ENCODE measurements at regions not wholly inside any gene's neighbourhood (a gene's known extent, or its start where the extent isn't known, plus 50 kb on each side); places are given as distances from the start of the nearest gene placed in this dataset.

DNA sequence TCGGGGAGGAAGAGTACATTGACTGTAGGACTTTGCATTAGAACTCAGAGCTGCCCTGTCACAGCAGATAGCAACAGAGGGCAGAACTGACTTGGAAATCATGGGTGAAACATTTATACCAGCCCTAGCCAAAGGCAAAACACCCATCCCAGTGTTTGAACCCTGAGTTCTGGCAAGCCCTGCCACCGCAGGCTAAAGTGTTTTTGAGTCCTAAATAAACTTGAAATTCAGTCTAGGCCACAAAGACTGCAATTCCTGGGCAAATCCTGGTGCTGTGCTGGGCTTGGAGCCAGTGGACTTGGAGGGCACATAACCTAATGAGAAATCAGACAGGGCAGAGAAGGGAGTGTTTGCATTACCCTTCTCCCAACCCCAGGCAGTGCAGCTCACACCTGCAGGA lies 1015.7 kb downstream of the FSTL5 start:
- H3K9me3 ChIP-seq (ENCODE audit: control insufficient read depth in 2 of 3, insufficient read depth in 1 of 3, low read length in 3 of 3), result no peaks in the 10 kb centered on the region
- H3K4me3 ChIP-seq (ENCODE audit: low read length in 3 of 3), result no peak overlapping the region
- no peak for DNase-seq
- TF ChIP-seq, protein P1, sequence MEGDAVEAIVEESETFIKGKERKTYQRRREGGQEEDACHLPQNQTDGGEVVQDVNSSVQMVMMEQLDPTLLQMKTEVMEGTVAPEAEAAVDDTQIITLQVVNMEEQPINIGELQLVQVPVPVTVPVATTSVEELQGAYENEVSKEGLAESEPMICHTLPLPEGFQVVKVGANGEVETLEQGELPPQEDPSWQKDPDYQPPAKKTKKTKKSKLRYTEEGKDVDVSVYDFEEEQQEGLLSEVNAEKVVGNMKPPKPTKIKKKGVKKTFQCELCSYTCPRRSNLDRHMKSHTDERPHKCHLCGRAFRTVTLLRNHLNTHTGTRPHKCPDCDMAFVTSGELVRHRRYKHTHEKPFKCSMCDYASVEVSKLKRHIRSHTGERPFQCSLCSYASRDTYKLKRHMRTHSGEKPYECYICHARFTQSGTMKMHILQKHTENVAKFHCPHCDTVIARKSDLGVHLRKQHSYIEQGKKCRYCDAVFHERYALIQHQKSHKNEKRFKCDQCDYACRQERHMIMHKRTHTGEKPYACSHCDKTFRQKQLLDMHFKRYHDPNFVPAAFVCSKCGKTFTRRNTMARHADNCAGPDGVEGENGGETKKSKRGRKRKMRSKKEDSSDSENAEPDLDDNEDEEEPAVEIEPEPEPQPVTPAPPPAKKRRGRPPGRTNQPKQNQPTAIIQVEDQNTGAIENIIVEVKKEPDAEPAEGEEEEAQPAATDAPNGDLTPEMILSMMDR (IDR thresholded peaks at IDR 0.05; ENCODE audit: borderline replicate concordance, extremely low read depth, insufficient read depth), result no peak
- intact Hi-C loops (cut with DNase I), result no loop called here
- no peak for FAIRE-seq
- no peak overlapping the region for H3K27ac ChIP-seq (ENCODE audit: low read depth in 2 of 2, low read length in 2 of 2)
- H3K4me1 ChIP-seq (ENCODE audit: control insufficient read depth in 2 of 3, insufficient read depth in 2 of 3, low read depth in 1 of 3, low read length in 3 of 3), result no peaks in the 10 kb centered on the region
- no peak overlapping the region for H3K9ac ChIP-seq (ENCODE audit: low read length in 3 of 3)
- H3K27me3 ChIP-seq (ENCODE audit: control insufficient read depth, insufficient read depth, low read length), result no peaks in the 10 kb centered on the region
- no peaks in the 10 kb centered on the region for H3K36me3 ChIP-seq (ENCODE audit: control insufficient read depth in 2 of 3, insufficient read depth in 3 of 3, low read length in 3 of 3)

DNA sequence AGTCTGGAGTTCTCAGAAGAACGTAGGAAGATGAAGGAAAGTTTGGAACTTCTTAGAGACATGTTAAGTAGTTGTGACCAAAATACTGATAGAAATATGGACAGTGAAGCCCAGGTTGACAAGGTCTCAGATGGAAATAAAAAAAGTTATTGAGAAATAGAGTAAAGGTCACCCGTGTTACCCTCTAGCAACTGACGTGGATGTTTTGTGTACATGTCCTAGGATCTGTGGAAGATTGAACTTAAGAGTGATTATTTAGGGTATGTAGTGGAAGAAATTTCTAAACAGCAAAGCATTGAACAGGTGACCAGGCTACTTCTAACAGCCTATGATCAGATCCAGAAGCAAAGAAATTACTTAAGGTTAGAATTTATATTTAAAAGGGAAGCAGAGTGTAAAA lies 1020.4 kb downstream of the FSTL5 start:
- Histone ChIP-seq H3K27me3 (ENCODE audit: control insufficient read depth, insufficient read depth, low read length) (no peaks in the 10 kb centered on the region), H3K9me3 (ENCODE audit: control insufficient read depth in 2 of 3, insufficient read depth in 1 of 3, low read length in 3 of 3) (no peaks in the 10 kb centered on the region), H3K4me1 (ENCODE audit: control insufficient read depth in 2 of 3, insufficient read depth in 2 of 3, low read depth in 1 of 3, low read length in 3 of 3) (no peaks in the 10 kb centered on the region), H3K27ac (ENCODE audit: low read depth in 2 of 2, low read length in 2 of 2) (no peak overlapping the region), H3K9ac (ENCODE audit: low read length in 3 of 3) (no peak overlapping the region), H3K36me3 (ENCODE audit: control insufficient read depth in 2 of 3, insufficient read depth in 3 of 3, low read length in 3 of 3) (no peaks in the 10 kb centered on the region), H3K4me3 (ENCODE audit: low read length in 3 of 3) (no peak overlapping the region)
- intact Hi-C loops (cut with DNase I), result no loop called here
- TF ChIP-seq, protein P1 (IDR thresholded peaks at IDR 0.05; ENCODE audit: borderline replicate concordance, extremely low read depth, insufficient read depth), result no peak
- DNase-seq (no peak), FAIRE-seq (no peak)

DNA sequence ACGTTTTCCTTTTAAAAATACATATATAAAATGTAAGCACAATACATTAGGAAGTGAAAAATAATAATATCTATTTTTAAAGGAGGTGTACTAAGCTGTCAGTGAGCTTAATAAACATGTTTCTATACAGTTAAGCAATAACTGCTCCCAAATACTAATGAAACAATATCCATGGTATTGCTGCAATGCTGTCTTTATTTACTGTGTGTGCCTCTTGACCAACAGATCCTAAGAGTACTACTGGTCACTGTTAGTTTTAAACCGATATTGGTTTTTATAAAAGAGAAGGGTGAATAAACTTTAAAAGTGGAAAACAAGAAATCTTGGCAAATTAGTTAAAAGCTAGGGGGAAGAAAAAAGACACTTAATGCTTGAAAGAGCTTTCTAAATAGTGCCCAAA lies 1029.0 kb downstream of the FSTL5 start:
- DNase-seq (no peak), FAIRE-seq (no peak)
- no peaks in the 10 kb centered on the region for H3K4me1 ChIP-seq (ENCODE audit: control insufficient read depth in 2 of 3, insufficient read depth in 2 of 3, low read depth in 1 of 3, low read length in 3 of 3)
- H3K9ac ChIP-seq (ENCODE audit: low read length in 3 of 3), result no peak overlapping the region
- H3K27me3 ChIP-seq (ENCODE audit: control insufficient read depth, insufficient read depth, low read length), result no peaks in the 10 kb centered on the region
- no peak overlapping the region for H3K4me3 ChIP-seq (ENCODE audit: low read length in 3 of 3)
- H3K36me3 ChIP-seq (ENCODE audit: control insufficient read depth in 2 of 3, insufficient read depth in 3 of 3, low read length in 3 of 3), result no peaks in the 10 kb centered on the region
- TF ChIP-seq, protein P1 (IDR thresholded peaks at IDR 0.05; ENCODE audit: borderline replicate concordance, extremely low read depth, insufficient read depth), result no peak
- intact Hi-C loops (cut with DNase I), result no loop called here
- H3K9me3 ChIP-seq (ENCODE audit: control insufficient read depth in 2 of 3, insufficient read depth in 1 of 3, low read length in 3 of 3), result no peaks in the 10 kb centered on the region
- no peak overlapping the region for H3K27ac ChIP-seq (ENCODE audit: low read depth in 2 of 2, low read length in 2 of 2)

DNA sequence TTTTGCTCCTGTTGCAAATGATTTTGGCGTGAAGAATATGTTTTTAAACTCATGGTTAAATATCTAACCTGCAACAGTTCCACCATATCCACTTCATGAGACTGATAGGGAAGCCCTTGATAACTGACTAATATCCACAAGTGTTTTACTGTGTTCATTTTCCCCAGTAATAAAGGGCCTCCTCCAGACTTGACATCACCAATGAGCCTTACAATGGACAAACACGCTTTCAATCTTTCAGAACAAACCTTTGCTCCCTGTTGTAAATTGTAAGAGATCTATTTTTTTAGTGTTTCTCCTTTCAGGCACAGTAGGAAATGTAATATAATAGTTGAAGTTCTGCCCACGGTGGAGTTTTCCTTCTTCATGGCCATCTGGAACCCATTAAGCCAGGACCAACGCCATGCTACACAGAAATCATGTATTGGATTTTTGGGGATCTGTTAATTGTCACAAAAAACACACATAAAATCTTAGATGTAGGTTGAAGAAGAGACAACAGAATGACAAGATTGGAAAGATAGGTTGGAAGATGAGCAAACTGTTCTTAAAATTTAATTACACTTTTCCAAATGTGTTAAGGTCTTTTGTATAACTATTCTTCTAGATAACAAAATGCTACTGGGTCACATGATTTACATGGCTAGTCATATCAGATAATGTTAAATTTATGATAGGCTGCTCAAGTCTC lies 1030.1 kb downstream of the FSTL5 start:
- no peak for DNase-seq

More for the DNA sequence above, 1030.1 kb downstream of the FSTL5 start:
- intact Hi-C loops (cut with DNase I), result no loop called here
- no peak for FAIRE-seq
- Histone ChIP-seq H3K27me3 (ENCODE audit: control insufficient read depth, insufficient read depth, low read length) (no peaks in the 10 kb centered on the region), H3K27ac (ENCODE audit: low read depth in 2 of 2, low read length in 2 of 2) (no peak overlapping the region), H3K9ac (ENCODE audit: low read length in 3 of 3) (no peak overlapping the region), H3K9me3 (ENCODE audit: control insufficient read depth in 2 of 3, insufficient read depth in 1 of 3, low read length in 3 of 3) (no peaks in the 10 kb centered on the region), H3K4me3 (ENCODE audit: low read length in 3 of 3) (no peak overlapping the region), H3K36me3 (ENCODE audit: control insufficient read depth in 2 of 3, insufficient read depth in 3 of 3, low read length in 3 of 3) (no peaks in the 10 kb centered on the region), H3K4me1 (ENCODE audit: control insufficient read depth in 2 of 3, insufficient read depth in 2 of 3, low read depth in 1 of 3, low read length in 3 of 3) (no peaks in the 10 kb centered on the region)
- TF ChIP-seq, protein P1 (IDR thresholded peaks at IDR 0.05; ENCODE audit: borderline replicate concordance, extremely low read depth, insufficient read depth), result no peak

Measured in kidney (tissue), 13 donors.